AG09319 (cell line): ENCODE measurements at regions not wholly inside any gene's neighbourhood (a gene's known extent, or its start where the extent isn't known, plus 50 kb on each side); places are given as distances from the start of the nearest gene placed in this dataset.
"Not testable (repeated sequence)": the region's sequence is repeated elsewhere in the genome, so short reads cannot be mapped to it uniquely, and the experiment has no call there.

Source experiments
- DNase-seq: peaks from one replicate; pipeline ENCODE4 v3.0.0-alpha.2; 2010; ENCODE audit warnings: low read depth; ENCODE audit errors: extremely low read depth
- CTCF ChIP-seq: IDR thresholded peaks from 2 replicates; pipeline ENCODE4 v1.5.1; 2011; ENCODE audit warnings: low read depth, mild to moderate bottlenecking, inconsistent platforms, low read length, moderate library complexity

GRCh38 chr3:87702600-87702999 is 356.2 kb downstream of the CGGBP1 start:
- TF ChIP-seq CTCF: no peak
- DNase-seq: no peak

- no peak for DNase-seq
- no peak for TF ChIP-seq CTCF
Measured at GRCh38 chr3:87696124-87697013, 362.4 kb downstream of the CGGBP1 start.

GRCh38 chr3:87694678-87695077 is 364.1 kb downstream of the CGGBP1 start:
- TF ChIP-seq CTCF: no peak
- DNase-seq: no peak

GRCh38 chr3:87691109-87691508 is 367.7 kb downstream of the CGGBP1 start:
- TF ChIP-seq CTCF: no peak
- no peak for DNase-seq

GRCh38 chr3:87678984-87679660 is 379.7 kb downstream of the CGGBP1 start:
- DNase-seq: not testable (repeated sequence)

GRCh38 chr3:87674397-87675161 is 384.2 kb downstream of the CGGBP1 start:
- no peak for DNase-seq
- TF ChIP-seq CTCF: no peak

GRCh38 chr3:87673132-87673531 is 385.7 kb downstream of the CGGBP1 start:
- TF ChIP-seq CTCF: no peak
- no peak for DNase-seq
